ENCODE measurements at regions not wholly inside any gene's neighbourhood (a gene's known extent, or its start where the extent isn't known, plus 50 kb on each side); places are given as distances from the start of the nearest gene placed in this dataset.

- no peak for TF ChIP-seq CTCF (conservative IDR thresholded peaks at IDR 0.05)
- TF ChIP-seq EZH2 (IDR thresholded peaks at IDR 0.05; ENCODE audit: low read depth) = no peak
Observed at GRCh38 chr14:53796734-53797133, 159.9 kb downstream of the BMP4 start.
